ENCODE measurements at regions not wholly inside any gene's neighbourhood (a gene's known extent, or its start where the extent isn't known, plus 50 kb on each side); places are given as distances from the start of the nearest gene placed in this dataset.

DNA sequence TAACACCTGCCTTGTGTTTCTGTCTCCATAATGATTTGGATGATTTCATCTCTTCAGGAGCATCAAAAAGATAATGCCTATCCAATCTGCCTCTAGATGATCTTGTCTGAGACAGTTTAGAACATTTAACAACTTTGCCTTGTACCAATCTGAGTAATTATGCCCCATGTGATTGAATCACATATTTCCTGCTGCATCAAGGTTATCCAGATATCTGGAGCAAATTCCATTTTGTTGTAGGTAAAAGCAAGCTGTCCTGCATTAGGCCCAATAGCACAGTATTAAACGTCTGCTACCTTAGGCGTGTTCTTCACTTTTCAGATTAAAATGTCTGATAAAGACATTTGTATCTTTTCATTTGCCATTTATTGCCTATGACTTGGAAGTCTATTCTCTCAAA is 54.1 kb upstream of the MARCHF11 start:
- peaks cover 0 to 7% (median 2%) of the 10 kb centered on the region in 7 donors for H3K9me3 Mint-ChIP-seq
- no CpG with 5 or more reads among the region's 2 CpGs for WGBS (ENCODE audit: insufficient coverage)
- H3K9me3 ChIP-seq (replicated peaks in 1 of 2; ENCODE audit: control insufficient read depth in 1 of 2, insufficient read depth in 1 of 2, low read length in 2 of 2) = peaks cover 0 to 7% of the 10 kb centered on the region in 2 donors
- H4K20me1 ChIP-seq (ENCODE audit: insufficient read depth, low read length) = no peaks in the 10 kb centered on the region
- TF ChIP-seq, protein P1, sequence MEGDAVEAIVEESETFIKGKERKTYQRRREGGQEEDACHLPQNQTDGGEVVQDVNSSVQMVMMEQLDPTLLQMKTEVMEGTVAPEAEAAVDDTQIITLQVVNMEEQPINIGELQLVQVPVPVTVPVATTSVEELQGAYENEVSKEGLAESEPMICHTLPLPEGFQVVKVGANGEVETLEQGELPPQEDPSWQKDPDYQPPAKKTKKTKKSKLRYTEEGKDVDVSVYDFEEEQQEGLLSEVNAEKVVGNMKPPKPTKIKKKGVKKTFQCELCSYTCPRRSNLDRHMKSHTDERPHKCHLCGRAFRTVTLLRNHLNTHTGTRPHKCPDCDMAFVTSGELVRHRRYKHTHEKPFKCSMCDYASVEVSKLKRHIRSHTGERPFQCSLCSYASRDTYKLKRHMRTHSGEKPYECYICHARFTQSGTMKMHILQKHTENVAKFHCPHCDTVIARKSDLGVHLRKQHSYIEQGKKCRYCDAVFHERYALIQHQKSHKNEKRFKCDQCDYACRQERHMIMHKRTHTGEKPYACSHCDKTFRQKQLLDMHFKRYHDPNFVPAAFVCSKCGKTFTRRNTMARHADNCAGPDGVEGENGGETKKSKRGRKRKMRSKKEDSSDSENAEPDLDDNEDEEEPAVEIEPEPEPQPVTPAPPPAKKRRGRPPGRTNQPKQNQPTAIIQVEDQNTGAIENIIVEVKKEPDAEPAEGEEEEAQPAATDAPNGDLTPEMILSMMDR (IDR thresholded peaks at IDR 0.05) = no peak
- H3K27me3 Mint-ChIP-seq (ENCODE audit: low read depth in 3 of 3) = no peaks in the 10 kb centered on the region
- no peaks in the 10 kb centered on the region for H3K79me2 ChIP-seq (ENCODE audit: insufficient read depth, low read length)
- H3K4me3 Mint-ChIP-seq = no peak overlapping the region
- intact Hi-C loops (cut with micrococcal nuclease) = no loop called here
- H3K36me3 Mint-ChIP-seq = no peaks in the 10 kb centered on the region
- no peak overlapping the region for H2AFZ ChIP-seq (ENCODE audit: insufficient read depth, low read depth, low read length, poor library complexity, severe bottlenecking)
- H3K4me3 ChIP-seq (replicated peaks in 1 of 3; ENCODE audit: low read depth in 2 of 3, low read length in 3 of 3) = no peak overlapping the region
- H3K4me2 ChIP-seq (replicated peaks; ENCODE audit: extremely low read depth, low read length, poor library complexity, severe bottlenecking) = no peak overlapping the region
- H3K27ac ChIP-seq (ENCODE audit: low read depth in 1 of 2, low read length in 2 of 2) = no peak overlapping the region
- no peak overlapping the region for H3K9ac ChIP-seq (ENCODE audit: insufficient read depth, low read length, poor library complexity, severe bottlenecking)
- H3K36me3 ChIP-seq (replicated peaks in 1 of 2; ENCODE audit: control insufficient read depth in 1 of 2, insufficient read depth in 2 of 2, low read length in 2 of 2) = no peaks in the 10 kb centered on the region
- no peaks in the 10 kb centered on the region for H3K4me1 Mint-ChIP-seq
- no peaks in the 10 kb centered on the region for H3K27me3 ChIP-seq (ENCODE audit: control insufficient read depth in 2 of 2, insufficient read depth in 2 of 2, low read length in 2 of 2)
- H3K4me1 ChIP-seq (ENCODE audit: control insufficient read depth in 1 of 2, insufficient read depth in 2 of 2, low read length in 2 of 2) = no peaks in the 10 kb centered on the region
- DNase-seq = no peak
- H3K27ac Mint-ChIP-seq = no peak overlapping the region

DNA sequence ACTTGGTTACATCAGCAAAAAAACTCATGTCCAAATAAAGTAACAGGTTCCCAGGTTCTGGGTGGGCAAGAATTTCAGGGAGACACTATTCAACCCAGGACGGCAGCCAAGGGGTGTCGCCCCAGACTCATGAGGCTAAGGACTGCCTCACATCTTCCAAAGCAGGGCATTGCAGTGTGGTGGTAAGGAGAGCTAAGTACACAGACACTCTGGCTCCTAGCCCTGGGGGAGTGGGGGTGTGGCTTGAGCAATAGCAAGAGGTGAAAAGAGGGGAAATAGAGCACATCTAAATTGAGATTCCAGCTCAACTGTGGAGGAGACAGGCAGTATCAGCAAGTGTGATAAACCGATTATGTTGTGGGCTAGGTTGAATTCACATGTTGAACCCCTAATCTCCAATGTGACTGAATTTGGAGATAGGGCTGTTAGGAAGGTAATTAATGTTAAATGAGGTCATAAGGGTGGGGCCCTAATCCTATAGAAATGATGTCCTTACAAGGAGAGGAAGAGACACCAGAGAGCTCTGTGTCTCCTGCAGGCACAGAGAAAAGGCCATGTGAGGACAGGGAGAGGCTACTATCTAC is 49.9 kb upstream of the MARCHF11 start:
- Mint-ChIP-seq H3K4me3 (no peak overlapping the region), H3K27ac (no peak overlapping the region), H3K36me3 (no peaks in the 10 kb centered on the region), H3K4me1 (no peaks in the 10 kb centered on the region), H3K27me3 (ENCODE audit: low read depth in 3 of 3) (no peaks in the 10 kb centered on the region), H3K9me3 (peaks cover 0 to 2% (median 0%) of the 10 kb centered on the region in 7 donors)
- H2AFZ ChIP-seq (ENCODE audit: insufficient read depth, low read depth, low read length, poor library complexity, severe bottlenecking) = no peak overlapping the region
- no peaks in the 10 kb centered on the region for H3K79me2 ChIP-seq (ENCODE audit: insufficient read depth, low read length)
- H3K27me3 ChIP-seq (ENCODE audit: control insufficient read depth in 2 of 2, insufficient read depth in 2 of 2, low read length in 2 of 2) = no peaks in the 10 kb centered on the region
- no peak overlapping the region for H3K4me3 ChIP-seq (replicated peaks in 1 of 3; ENCODE audit: low read depth in 2 of 3, low read length in 3 of 3)
- peaks cover 0 to 7% of the 10 kb centered on the region in 2 donors for H3K9me3 ChIP-seq (replicated peaks in 1 of 2; ENCODE audit: control insufficient read depth in 1 of 2, insufficient read depth in 1 of 2, low read length in 2 of 2)
- H3K36me3 ChIP-seq (replicated peaks in 1 of 2; ENCODE audit: control insufficient read depth in 1 of 2, insufficient read depth in 2 of 2, low read length in 2 of 2) = no peaks in the 10 kb centered on the region
- DNase-seq = no peak
- no peaks in the 10 kb centered on the region for H4K20me1 ChIP-seq (ENCODE audit: insufficient read depth, low read length)
- intact Hi-C loops (cut with micrococcal nuclease) = no loop called here
- TF ChIP-seq, protein P1 (IDR thresholded peaks at IDR 0.05) = no peak
- no peak overlapping the region for H3K4me2 ChIP-seq (replicated peaks; ENCODE audit: extremely low read depth, low read length, poor library complexity, severe bottlenecking)
- 82% methylated on average over 3 of the region's 3 CpGs for WGBS (ENCODE audit: insufficient coverage)
- H3K27ac ChIP-seq (ENCODE audit: low read depth in 1 of 2, low read length in 2 of 2) = no peak overlapping the region
- H3K9ac ChIP-seq (ENCODE audit: insufficient read depth, low read length, poor library complexity, severe bottlenecking) = no peak overlapping the region
- no peaks in the 10 kb centered on the region for H3K4me1 ChIP-seq (ENCODE audit: control insufficient read depth in 1 of 2, insufficient read depth in 2 of 2, low read length in 2 of 2)

All from CD14-positive monocyte (primary cell).